ENCODE measurements at regions not wholly inside any gene's neighbourhood (a gene's known extent, or its start where the extent isn't known, plus 50 kb on each side); places are given as distances from the start of the nearest gene placed in this dataset.

DNA sequence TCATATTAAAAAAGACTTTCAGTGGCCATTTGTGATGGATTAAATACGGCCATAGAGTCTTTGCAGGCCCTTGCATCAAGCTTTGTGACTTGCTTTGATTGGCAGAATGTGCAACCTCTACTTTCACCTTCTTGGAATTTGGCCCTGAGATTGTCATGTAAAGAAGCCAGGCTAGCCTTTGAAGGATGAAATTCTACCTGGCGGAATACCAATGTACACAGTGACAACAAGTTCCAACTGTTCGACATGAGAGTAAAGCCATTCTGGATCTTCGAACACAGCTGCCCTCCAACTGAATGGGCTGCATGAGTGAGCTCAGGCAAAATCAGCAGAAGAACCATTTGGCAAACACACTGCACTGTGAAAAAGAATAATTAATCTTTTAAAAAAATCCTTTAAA is 321.3 kb downstream of the PHF14 start:
- DNase-seq, result no peak

DNA sequence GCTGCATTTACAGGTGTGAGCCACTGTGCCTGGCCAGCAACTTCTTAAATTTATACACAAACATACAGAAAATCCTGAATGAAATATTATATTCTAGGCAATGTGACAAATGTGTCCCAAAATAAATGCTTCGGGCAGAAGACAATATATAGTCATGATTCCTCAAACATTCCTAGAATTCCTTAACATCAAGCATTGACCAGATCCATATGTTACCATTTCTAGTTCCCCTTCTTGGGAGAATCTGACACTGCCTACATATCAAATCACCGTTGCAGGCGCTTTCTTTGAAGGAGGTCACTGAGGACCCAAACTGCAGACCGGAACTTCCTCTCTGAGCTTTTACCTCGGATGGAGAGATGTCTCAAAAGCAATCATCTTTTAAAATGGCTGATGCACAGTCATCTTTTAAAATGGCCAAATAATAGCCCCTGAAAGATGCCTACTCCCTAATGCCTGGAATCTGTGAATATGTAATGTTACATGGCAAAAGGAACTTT is 323.5 kb downstream of the PHF14 start:
- DNase-seq, result no peak

DNA sequence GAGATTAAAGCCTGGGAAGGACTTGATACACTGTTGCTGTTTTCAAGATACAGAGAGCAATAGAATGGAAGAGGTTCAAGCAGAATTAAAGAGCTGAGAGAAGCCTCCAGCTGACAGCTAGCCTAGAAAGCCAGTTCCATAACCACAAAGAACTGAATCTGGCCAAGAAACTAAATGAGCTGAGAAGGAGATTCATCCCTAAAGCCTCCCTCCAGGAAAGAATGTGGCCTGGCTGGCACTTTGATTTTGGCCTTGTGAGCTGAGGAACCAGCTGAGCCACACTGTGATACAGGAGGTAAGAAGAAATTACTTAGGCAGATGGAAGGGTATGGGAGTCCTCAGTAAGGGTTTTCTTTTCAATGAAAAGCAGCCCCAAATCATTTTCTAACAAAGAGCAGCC is 324.1 kb downstream of the PHF14 start:
- DNase-seq, result peak; percentile 23

DNA sequence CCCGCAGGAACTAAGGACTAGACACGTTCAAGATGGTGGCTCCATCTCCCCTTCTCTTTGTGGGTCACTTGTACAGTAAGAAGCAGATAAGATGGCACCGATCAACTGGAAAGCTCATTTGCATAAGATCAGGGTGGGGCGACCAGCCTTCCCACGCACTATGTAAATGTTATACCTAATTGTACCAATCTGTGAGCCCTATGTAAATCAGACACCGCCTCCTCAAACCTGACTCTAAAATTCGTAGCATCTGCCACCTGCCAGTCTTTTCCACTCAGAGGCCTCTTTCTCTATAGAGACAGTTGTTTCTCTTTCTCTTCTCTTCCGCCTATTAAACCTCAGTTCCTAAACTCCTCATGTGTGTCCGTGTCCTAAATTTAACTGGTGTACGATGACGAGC is 324.5 kb downstream of the PHF14 start:
- no peak for DNase-seq

DNA sequence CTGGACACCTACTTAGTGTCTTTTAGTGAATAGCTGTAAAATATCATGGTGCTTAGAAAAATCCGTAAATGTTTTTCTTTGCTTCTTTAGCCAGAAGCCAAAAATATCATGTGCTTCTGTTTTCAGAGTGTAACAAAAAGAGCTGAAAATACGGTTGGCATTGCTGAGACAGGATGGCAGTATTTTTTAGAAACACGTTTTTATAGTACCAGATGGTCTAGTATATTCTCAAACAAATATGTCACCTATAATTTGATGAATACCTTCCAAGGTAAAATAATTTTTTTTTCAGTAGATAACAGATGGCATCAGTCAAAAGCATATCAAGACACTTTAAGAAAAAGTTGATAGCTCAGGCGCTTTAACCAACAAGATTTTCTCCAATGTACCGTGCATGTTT is 326.6 kb downstream of the PHF14 start:
- no peak for DNase-seq

DNA sequence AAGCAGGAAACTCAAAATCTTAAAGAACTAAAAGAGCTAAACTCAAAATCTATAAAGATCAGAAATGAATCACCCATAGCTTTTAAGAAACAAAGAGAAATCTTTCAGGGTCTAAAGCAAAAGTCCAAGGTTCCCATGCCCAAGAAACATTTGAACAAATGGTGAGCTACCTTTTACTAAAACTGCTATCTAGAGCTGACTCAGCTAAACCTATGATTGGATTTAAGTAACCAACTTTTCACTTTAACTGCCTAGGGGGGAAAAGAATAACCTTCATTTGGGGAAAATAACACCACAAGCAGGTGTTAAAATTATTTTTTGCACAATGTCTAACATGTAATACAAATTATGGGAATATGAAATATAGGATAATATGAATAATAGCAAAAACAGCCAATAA is 328.4 kb downstream of the PHF14 start:
- DNase-seq, result no peak

DNA sequence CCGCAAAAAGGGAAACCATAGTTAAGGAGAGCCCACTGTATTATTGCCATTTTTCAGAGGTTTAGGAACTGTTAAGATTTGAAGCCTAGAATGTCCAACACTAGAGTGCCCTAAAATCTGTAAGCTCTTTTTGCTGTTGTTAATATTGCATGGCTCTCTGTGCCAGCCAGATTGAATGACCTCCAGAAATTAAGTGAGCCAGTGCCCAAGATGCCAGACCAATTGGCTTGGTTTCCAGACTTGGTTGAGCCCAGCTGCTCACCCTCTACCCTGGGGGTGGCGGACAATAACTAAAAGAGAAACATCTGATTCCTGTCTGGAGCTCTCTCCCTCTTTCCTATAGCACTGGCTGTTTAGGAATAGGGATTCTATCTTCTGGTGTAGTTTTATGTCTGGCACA is 340.1 kb downstream of the PHF14 start:
- DNase-seq, result peak; percentile 19

DNA sequence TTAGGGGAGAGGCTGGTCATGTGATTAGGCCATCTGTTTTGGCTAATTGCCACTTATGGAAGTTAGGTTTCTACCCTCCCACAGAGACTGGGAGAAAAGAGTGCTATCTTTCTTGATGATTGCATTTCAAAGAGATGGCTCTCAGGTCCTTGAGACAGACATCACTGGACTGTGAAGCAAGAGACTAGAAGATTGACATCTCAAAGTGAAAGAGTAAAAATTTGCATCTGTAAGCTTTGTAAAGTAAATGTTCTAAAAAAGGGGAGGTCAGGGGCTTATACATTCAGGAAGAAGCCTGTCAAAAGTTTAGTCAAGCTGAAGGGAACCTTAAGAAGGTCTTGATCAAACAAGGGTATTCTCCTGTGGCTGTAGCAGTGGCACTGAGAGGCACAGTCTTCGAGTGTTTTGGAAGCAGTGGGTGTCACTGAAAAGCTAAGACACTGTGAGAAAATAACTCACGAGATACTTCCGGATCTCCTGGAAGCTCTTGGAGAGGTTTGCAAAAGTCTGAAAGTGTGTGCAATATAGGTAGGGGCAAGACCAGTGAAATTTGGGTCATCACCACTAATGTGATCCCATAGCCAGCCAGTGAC is 342.1 kb downstream of the PHF14 start:
- DNase-seq, result no peak

DNA sequence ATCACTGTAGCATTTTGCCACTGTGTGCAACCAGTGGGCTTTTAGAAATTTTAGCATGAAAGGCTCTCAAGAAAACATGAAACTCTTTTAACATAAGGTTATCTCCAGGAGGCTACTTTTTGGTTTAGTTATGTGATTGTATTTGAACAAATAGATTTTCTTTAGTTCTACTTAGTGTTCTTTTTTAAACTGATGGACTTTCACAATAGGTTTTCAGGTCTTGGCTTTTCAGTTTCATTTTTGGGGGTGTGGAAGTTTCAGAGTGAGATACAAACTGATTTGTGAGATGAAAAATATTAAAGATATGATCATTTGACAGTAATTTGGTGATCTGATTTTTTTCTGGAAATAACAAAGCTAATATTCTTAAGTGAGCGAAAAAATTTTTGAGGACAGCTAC is 344.1 kb downstream of the PHF14 start:
- DNase-seq, result no peak

DNA sequence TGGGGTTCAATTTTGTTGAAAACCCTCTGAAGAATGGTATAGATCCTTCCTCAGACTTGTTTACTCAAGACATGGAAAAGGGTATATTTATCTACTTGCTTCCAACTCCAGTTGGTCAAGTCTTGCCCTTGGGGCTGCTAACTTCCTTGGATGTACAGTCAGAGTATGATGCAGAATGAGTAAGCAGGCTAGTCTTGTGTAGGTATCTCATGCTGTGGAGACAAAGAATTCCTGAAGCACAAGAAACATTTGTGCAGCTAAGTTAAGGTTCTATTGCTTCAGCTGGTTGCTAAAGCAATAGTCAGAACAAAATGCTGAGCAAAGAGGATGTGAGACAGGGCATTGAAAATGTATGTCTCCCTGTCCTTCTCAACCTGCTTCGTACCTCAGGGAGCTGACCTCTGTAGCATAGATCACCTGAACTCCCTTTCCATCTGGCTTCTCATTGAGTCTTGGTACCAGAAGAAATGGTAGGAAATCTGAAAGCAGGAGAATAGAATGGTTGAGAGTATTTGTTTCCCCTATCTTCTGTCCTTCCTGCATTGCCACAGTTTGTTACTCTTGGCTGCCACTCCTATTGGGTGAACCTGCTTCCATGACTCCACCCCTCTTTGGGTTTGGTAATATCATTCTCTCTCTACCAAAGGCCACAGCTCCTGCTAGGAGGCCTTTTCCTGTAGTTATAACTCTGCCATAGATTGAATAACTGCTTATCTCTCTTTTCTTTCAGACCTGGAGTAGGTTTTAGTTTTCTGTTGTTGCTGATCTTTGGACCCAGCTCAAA is 346.0 kb downstream of the PHF14 start:
- DNase-seq, result no peak

Measured in femur (tissue), 1 donor.